ENCODE measurements at regions not wholly inside any gene's neighbourhood (a gene's known extent, or its start where the extent isn't known, plus 50 kb on each side); places are given as distances from the start of the nearest gene placed in this dataset.

GRCh38 chr2:120969613-120970355 lies 234.1 kb downstream of the GLI2 start:
- TF ChIP-seq CTCF (IDR thresholded peaks at IDR 0.05) = no peak
- no peak for TF ChIP-seq POLR2A (IDR thresholded peaks at IDR 0.05)
- no peak for TF ChIP-seq EP300 (IDR thresholded peaks at IDR 0.05)

Data from ovary (tissue), 3 donors.